ENCODE measurements at regions not wholly inside any gene's neighbourhood (a gene's known extent, or its start where the extent isn't known, plus 50 kb on each side); places are given as distances from the start of the nearest gene placed in this dataset.

DNA sequence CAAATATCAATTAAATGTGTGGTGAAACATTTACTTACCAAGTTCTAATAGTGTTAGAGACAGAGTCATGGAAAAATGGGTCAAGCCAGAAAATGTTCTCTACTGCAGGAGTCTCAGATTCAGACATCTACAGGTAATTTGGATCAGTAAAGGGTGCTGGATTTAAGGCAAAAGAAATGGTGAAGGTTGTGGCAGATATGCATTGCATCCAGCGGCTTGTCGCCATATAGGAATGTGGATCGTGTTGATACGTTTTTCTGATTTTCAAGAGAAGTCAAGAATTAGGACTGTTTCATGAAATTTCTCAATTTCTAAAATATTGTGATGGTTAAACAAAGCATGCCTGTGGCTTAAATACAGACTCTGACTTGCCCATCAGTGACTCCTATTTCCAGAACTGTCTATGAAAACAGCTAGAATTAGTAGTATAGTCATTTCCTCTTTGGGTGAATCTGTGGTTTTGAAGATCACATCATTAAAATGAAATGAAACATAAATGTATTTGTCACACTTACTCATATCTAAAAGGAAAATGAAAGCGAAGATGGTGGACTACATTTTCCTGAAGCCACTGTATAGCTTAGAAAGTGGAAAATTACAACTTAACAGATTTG lies 110.1 kb upstream of the VEGFC start:
- Histone ChIP-seq H3K36me3 (ENCODE audit: insufficient read depth, low read depth, low read length) (no peaks in the 10 kb centered on the region), H3K4me3 (ENCODE audit: low read length) (no peak overlapping the region), H3K9me3 (ENCODE audit: insufficient read depth, low read depth, low read length) (no peaks in the 10 kb centered on the region), H3K27ac (ENCODE audit: low read length) (no peak overlapping the region), H3K9ac (ENCODE audit: low read depth, low read length) (no peak overlapping the region), H3K4me1 (ENCODE audit: insufficient read depth, low read length) (no peaks in the 10 kb centered on the region), H3K27me3 (ENCODE audit: insufficient read depth, low read length) (no peaks in the 10 kb centered on the region)

DNA sequence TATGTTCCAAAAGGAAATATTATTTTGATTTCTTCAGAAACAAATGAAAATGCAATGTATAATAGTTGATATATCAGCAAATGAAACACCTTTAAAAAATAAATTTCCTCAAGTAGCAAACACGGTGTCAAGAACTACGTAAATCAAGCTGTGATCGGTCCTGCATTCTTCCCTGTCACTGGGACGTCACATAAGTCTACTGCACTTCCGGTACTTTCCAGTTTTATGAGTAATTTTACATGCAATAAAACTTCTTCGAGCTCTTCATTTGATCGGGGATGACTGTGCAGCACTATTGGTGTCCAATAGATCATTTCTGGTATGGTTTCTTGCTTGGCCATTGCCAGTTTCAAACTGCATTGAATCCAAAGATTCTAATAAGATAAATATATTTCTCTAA lies 114.0 kb upstream of the VEGFC start:
- no peaks in the 10 kb centered on the region for H3K36me3 ChIP-seq (ENCODE audit: insufficient read depth, low read depth, low read length)
- no peak overlapping the region for H3K4me3 ChIP-seq (ENCODE audit: low read length)
- no peaks in the 10 kb centered on the region for H3K27me3 ChIP-seq (ENCODE audit: insufficient read depth, low read length)
- no peak overlapping the region for H3K27ac ChIP-seq (ENCODE audit: low read length)
- no peaks in the 10 kb centered on the region for H3K9me3 ChIP-seq (ENCODE audit: insufficient read depth, low read depth, low read length)
- H3K4me1 ChIP-seq (ENCODE audit: insufficient read depth, low read length) = no peaks in the 10 kb centered on the region
- H3K9ac ChIP-seq (ENCODE audit: low read depth, low read length) = no peak overlapping the region

DNA sequence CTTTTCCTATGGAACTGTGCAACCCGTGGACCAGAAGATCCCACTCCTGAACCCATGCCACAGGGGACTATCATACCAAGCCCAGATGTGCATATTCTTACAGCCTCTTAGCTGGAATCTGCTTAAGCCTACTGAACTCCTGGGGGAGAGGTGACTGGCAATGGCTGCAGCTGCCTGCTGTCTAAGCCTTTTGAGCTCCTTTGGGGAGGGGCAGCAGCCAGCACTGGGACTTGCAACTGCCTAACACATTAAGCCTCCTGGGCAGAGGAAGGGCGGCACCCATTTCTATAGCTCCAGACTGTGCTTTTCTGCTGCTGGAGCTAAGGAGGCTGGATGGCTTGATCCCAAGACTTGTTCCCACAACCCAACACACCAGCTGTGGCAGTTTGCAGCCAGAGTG lies 117.9 kb upstream of the VEGFC start:
- no peaks in the 10 kb centered on the region for H3K4me1 ChIP-seq (ENCODE audit: insufficient read depth, low read length)
- H3K27ac ChIP-seq (ENCODE audit: low read length) = no peak overlapping the region
- no peaks in the 10 kb centered on the region for H3K27me3 ChIP-seq (ENCODE audit: insufficient read depth, low read length)
- H3K9ac ChIP-seq (ENCODE audit: low read depth, low read length) = no peak overlapping the region
- H3K9me3 ChIP-seq (ENCODE audit: insufficient read depth, low read depth, low read length) = no peaks in the 10 kb centered on the region
- no peak overlapping the region for H3K4me3 ChIP-seq (ENCODE audit: low read length)
- no peaks in the 10 kb centered on the region for H3K36me3 ChIP-seq (ENCODE audit: insufficient read depth, low read depth, low read length)

GRCh38 chr4:176919631-176920030 lies 126.9 kb upstream of the VEGFC start:
- H3K36me3 ChIP-seq (ENCODE audit: insufficient read depth, low read depth, low read length) = no peaks in the 10 kb centered on the region
- H3K27me3 ChIP-seq (ENCODE audit: insufficient read depth, low read length) = no peaks in the 10 kb centered on the region
- no peak overlapping the region for H3K4me3 ChIP-seq (ENCODE audit: low read length)
- H3K9ac ChIP-seq (ENCODE audit: low read depth, low read length) = no peak overlapping the region
- H3K4me1 ChIP-seq (ENCODE audit: insufficient read depth, low read length) = no peaks in the 10 kb centered on the region
- no peak overlapping the region for H3K27ac ChIP-seq (ENCODE audit: low read length)
- H3K9me3 ChIP-seq (ENCODE audit: insufficient read depth, low read depth, low read length) = no peaks in the 10 kb centered on the region

- H3K27ac ChIP-seq (ENCODE audit: low read length) = no peak overlapping the region
- H3K9me3 ChIP-seq (ENCODE audit: insufficient read depth, low read depth, low read length) = no peaks in the 10 kb centered on the region
- no peaks in the 10 kb centered on the region; the same call in 1 of the 2 replicates for H3K4me1 ChIP-seq (ENCODE audit: insufficient read depth, low read length)
- no peak overlapping the region for H3K9ac ChIP-seq (ENCODE audit: low read depth, low read length)
- H3K36me3 ChIP-seq (ENCODE audit: insufficient read depth, low read depth, low read length) = no peaks in the 10 kb centered on the region
- H3K27me3 ChIP-seq (ENCODE audit: insufficient read depth, low read length) = no peaks in the 10 kb centered on the region
- H3K4me3 ChIP-seq (ENCODE audit: low read length) = no peak overlapping the region
Measured at GRCh38 chr4:176920694-176921093, 128.0 kb upstream of the VEGFC start.

- Histone ChIP-seq H3K27ac (ENCODE audit: low read length) (no peak overlapping the region), H3K9me3 (ENCODE audit: insufficient read depth, low read depth, low read length) (no peaks in the 10 kb centered on the region), H3K27me3 (ENCODE audit: insufficient read depth, low read length) (no peaks in the 10 kb centered on the region), H3K36me3 (ENCODE audit: insufficient read depth, low read depth, low read length) (no peaks in the 10 kb centered on the region), H3K4me1 (ENCODE audit: insufficient read depth, low read length) (peaks cover 5% of the 10 kb centered on the region; the same call in 1 of the 2 replicates), H3K4me3 (ENCODE audit: low read length) (no peak overlapping the region), H3K9ac (ENCODE audit: low read depth, low read length) (no peak overlapping the region)
Measured at GRCh38 chr4:176921256-176921655, 128.5 kb upstream of the VEGFC start.

- H3K9ac ChIP-seq (ENCODE audit: low read depth, low read length) = no peak overlapping the region
- H3K9me3 ChIP-seq (ENCODE audit: insufficient read depth, low read depth, low read length) = no peaks in the 10 kb centered on the region
- no peaks in the 10 kb centered on the region for H3K27me3 ChIP-seq (ENCODE audit: insufficient read depth, low read length)
- no peak overlapping the region for H3K27ac ChIP-seq (ENCODE audit: low read length)
- H3K4me3 ChIP-seq (ENCODE audit: low read length) = no peak overlapping the region
- no peaks in the 10 kb centered on the region for H3K36me3 ChIP-seq (ENCODE audit: insufficient read depth, low read depth, low read length)
- H3K4me1 ChIP-seq (ENCODE audit: insufficient read depth, low read length) = peaks cover 6% of the 10 kb centered on the region; the same call in 1 of the 2 replicates
Measured at GRCh38 chr4:176924238-176924637, 131.5 kb upstream of the VEGFC start.

DNA sequence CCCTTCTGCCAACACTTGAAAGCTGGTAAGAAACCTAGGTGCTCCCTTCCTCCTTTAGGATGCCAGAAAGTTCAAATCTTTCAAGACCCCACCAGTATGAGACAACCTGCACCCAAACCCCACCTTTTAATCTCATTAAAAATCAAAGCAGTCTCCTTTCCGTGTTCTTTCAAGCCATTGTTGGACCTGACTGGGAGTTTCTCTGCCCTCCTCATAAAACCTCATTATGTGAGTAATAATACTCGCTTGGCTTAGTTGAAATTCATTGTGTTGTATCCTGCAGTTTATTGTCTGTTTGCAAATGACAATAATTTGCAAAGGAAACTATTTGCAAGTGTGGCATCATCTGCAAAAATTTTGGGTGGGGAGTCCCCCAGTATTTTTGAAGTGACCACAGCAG lies 133.2 kb upstream of the VEGFC start:
- Histone ChIP-seq H3K27ac (ENCODE audit: low read length) (no peak overlapping the region), H3K36me3 (ENCODE audit: insufficient read depth, low read depth, low read length) (no peaks in the 10 kb centered on the region), H3K4me3 (ENCODE audit: low read length) (no peak overlapping the region), H3K4me1 (ENCODE audit: insufficient read depth, low read length) (peaks cover 6% of the 10 kb centered on the region; the same call in 1 of the 2 replicates), H3K9me3 (ENCODE audit: insufficient read depth, low read depth, low read length) (no peaks in the 10 kb centered on the region), H3K9ac (ENCODE audit: low read depth, low read length) (no peak overlapping the region), H3K27me3 (ENCODE audit: insufficient read depth, low read length) (no peaks in the 10 kb centered on the region)

DNA sequence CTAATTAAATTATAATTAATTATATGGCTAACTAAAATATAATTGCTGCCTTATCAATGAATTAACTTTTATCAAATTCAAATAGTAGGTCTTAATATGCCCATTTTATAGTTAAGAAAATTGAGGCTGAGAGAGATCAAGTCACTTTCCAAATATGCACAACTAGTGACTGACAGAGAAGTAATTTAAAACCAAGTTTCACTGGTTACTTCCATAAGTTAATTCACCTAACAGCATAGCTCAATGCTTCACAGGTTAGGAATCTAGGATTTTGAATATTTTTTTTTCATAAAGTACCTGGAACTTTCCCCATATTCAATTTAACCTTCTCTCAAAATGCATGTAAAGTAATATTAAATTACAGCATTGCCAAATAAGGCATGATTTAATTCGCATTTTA lies 134.4 kb upstream of the VEGFC start:
- H3K36me3 ChIP-seq (ENCODE audit: insufficient read depth, low read depth, low read length) = no peaks in the 10 kb centered on the region
- H3K27ac ChIP-seq (ENCODE audit: low read length) = no peak overlapping the region
- peaks cover 6% of the 10 kb centered on the region; the same call in 1 of the 2 replicates for H3K4me1 ChIP-seq (ENCODE audit: insufficient read depth, low read length)
- H3K9me3 ChIP-seq (ENCODE audit: insufficient read depth, low read depth, low read length) = no peaks in the 10 kb centered on the region
- no peak overlapping the region for H3K9ac ChIP-seq (ENCODE audit: low read depth, low read length)
- H3K4me3 ChIP-seq (ENCODE audit: low read length) = no peak overlapping the region
- no peaks in the 10 kb centered on the region for H3K27me3 ChIP-seq (ENCODE audit: insufficient read depth, low read length)

- H3K36me3 ChIP-seq (ENCODE audit: insufficient read depth, low read depth, low read length) = no peaks in the 10 kb centered on the region
- H3K4me3 ChIP-seq (ENCODE audit: low read length) = no peak overlapping the region
- H3K9me3 ChIP-seq (ENCODE audit: insufficient read depth, low read depth, low read length) = no peaks in the 10 kb centered on the region
- no peaks in the 10 kb centered on the region for H3K27me3 ChIP-seq (ENCODE audit: insufficient read depth, low read length)
- H3K9ac ChIP-seq (ENCODE audit: low read depth, low read length) = no peak overlapping the region
- peaks cover 6% of the 10 kb centered on the region; the same call in 1 of the 2 replicates for H3K4me1 ChIP-seq (ENCODE audit: insufficient read depth, low read length)
- no peak overlapping the region for H3K27ac ChIP-seq (ENCODE audit: low read length)
Measured at GRCh38 chr4:176927664-176928063, 134.9 kb upstream of the VEGFC start.

DNA sequence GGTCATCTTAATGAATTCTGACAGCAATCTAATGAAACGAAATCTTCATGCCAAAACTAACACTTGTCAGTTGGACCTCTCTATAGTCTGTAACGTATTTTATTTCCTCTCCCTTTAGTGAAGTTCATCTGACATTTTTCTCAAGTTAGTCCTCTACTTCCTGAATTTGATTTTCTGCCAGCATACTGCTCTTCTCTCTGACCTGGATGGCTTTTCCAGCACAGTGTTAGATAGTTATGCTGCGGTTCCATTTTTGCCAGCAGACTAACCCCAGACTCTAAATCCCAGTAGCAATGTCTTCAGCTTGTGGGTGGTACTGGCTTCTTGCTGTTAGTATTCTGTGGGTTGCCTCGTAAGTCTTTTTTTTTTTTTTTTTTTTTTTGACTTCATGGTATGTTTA lies 146.7 kb upstream of the VEGFC start:
- Histone ChIP-seq H3K27ac (ENCODE audit: low read length) (no peak overlapping the region), H3K9ac (ENCODE audit: low read depth, low read length) (no peak overlapping the region), H3K4me3 (ENCODE audit: low read length) (no peak overlapping the region), H3K36me3 (ENCODE audit: insufficient read depth, low read depth, low read length) (no peaks in the 10 kb centered on the region), H3K27me3 (ENCODE audit: insufficient read depth, low read length) (no peaks in the 10 kb centered on the region), H3K9me3 (ENCODE audit: insufficient read depth, low read depth, low read length) (no peaks in the 10 kb centered on the region), H3K4me1 (ENCODE audit: insufficient read depth, low read length) (no peaks in the 10 kb centered on the region)

GRCh38 chr4:176945334-176945733 lies 152.6 kb upstream of the VEGFC start:
- Histone ChIP-seq H3K27ac (ENCODE audit: low read length) (no peak overlapping the region), H3K4me1 (ENCODE audit: insufficient read depth, low read length) (no peaks in the 10 kb centered on the region; the same call in 1 of the 2 replicates), H3K4me3 (ENCODE audit: low read length) (no peak overlapping the region), H3K9me3 (ENCODE audit: insufficient read depth, low read depth, low read length) (no peaks in the 10 kb centered on the region), H3K27me3 (ENCODE audit: insufficient read depth, low read length) (no peaks in the 10 kb centered on the region), H3K9ac (ENCODE audit: low read depth, low read length) (no peak overlapping the region), H3K36me3 (ENCODE audit: insufficient read depth, low read depth, low read length) (no peaks in the 10 kb centered on the region)

Measured in iPS-20b (cell line).